Activated CD8-positive, alpha-beta T cell treated with anti-CD3 and anti-CD28 coated beads for 36 hours (primary cell): ENCODE measurements at regions not wholly inside any gene's neighbourhood (a gene's known extent, or its start where the extent isn't known, plus 50 kb on each side); places are given as distances from the start of the nearest gene placed in this dataset.

ENCODE experiments used
- ATAC-seq: fragments of 200-7000 bp; cut with Tn5 transposase; one replicate; pipeline ENCODE4 v1.10.0; 2021; ENCODE audit warnings: mild to moderate bottlenecking, moderate library complexity
- CTCF ChIA-PET: fragments of 350-600 bp; sonication (Branson Sonifier 250); formaldehyde crosslinking; loops from one replicate; lab custom pipeline; 2021; ENCODE audit warnings: antibody characterized with exemption; lab: Charles Lee
- POLR2A ChIA-PET: fragments of 350-600 bp; sonication (Branson Sonifier 250); formaldehyde crosslinking; loops from one replicate; lab custom pipeline; 2021; ENCODE audit warnings: antibody characterized with exemption; lab: Charles Lee
- DNase-seq: peaks from one replicate; pipeline ENCODE4 v3.0.0-alpha.2; 2020
- H3K27ac Mint-ChIP-seq: one replicate; pipeline ENCODE4 v1.8.0; 2021; ENCODE audit warnings: mild to moderate bottlenecking, mixed read lengths
- H3K27me3 Mint-ChIP-seq: one replicate; pipeline ENCODE4 v1.8.0; 2021; ENCODE audit warnings: mixed read lengths
- H3K36me3 Mint-ChIP-seq: one replicate; pipeline ENCODE4 v1.8.0; 2021; ENCODE audit warnings: low read depth, mixed read lengths
- H3K4me1 Mint-ChIP-seq: one replicate; pipeline ENCODE4 v1.8.0; 2021; ENCODE audit warnings: low read depth, mixed read lengths
- H3K4me3 Mint-ChIP-seq: one replicate; pipeline ENCODE4 v1.8.0; 2021; ENCODE audit warnings: mild to moderate bottlenecking, moderate library complexity, mixed read lengths
- H3K9me3 Mint-ChIP-seq: one replicate; pipeline ENCODE4 v1.8.0; 2021; ENCODE audit warnings: mixed read lengths
- intact Hi-C: fragments of 100-400 bp; cut with micrococcal nuclease; formaldehyde crosslinking; loops from one replicate; pipeline ENCODE4 v1.10.0; 2022
- TF ChIP-seq, protein P1 (sequence below): fragments of 200-600 bp; IDR thresholded peaks from one replicate; pipeline ENCODE4 v1.8.0; 2022; ENCODE audit warnings: antibody characterized with exemption, mild to moderate bottlenecking

DNA sequence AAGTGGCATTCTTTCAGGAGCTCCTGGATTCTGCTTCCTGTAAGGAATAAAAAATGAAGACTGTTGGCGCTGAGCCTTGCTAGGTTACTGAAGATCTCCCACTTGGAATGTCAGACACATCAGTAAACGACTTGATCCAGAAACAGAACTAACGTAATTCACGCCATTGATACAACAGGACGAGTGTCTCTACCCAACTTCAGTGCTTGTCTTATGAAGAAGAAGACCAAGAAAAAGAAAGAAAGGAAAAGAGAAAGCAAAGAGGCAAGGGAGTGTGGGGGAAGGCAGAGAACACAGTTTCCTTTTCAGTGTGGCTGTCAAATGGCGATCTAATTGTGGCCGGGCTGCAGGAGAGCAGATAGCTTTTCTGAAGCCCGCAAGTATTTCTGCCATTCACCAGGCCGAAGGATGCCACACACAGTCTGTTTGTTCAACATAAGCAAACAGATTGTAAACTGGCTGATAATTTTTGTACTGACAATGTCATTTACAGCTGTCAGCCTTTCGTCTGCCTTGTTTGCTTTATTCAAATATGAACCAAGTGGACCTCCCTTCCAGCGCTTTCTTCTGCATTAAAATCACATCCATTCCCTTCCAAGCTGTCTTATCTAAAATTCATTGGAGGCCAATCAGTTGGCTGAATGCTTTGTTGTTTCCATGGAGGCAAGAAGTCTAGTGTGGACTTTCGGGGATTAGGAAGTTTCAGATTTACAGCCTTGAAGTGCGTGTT is 180.6 kb downstream of the FOXA2 start:
- TF ChIP-seq, protein P1, sequence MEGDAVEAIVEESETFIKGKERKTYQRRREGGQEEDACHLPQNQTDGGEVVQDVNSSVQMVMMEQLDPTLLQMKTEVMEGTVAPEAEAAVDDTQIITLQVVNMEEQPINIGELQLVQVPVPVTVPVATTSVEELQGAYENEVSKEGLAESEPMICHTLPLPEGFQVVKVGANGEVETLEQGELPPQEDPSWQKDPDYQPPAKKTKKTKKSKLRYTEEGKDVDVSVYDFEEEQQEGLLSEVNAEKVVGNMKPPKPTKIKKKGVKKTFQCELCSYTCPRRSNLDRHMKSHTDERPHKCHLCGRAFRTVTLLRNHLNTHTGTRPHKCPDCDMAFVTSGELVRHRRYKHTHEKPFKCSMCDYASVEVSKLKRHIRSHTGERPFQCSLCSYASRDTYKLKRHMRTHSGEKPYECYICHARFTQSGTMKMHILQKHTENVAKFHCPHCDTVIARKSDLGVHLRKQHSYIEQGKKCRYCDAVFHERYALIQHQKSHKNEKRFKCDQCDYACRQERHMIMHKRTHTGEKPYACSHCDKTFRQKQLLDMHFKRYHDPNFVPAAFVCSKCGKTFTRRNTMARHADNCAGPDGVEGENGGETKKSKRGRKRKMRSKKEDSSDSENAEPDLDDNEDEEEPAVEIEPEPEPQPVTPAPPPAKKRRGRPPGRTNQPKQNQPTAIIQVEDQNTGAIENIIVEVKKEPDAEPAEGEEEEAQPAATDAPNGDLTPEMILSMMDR = no peak
- Mint-ChIP-seq H3K27ac (no peak overlapping the region), H3K27me3 (peaks cover 10% of the 10 kb centered on the region), H3K36me3 (no peaks in the 10 kb centered on the region), H3K4me1 (peaks cover 7% of the 10 kb centered on the region), H3K4me3 (peak overlapping the region; percentile 5), H3K9me3 (peaks cover 2% of the 10 kb centered on the region)
- intact Hi-C loops = no loop called here
- no peak for ATAC-seq
- no peak for DNase-seq
- ChIA-PET CTCF (interaction anchor here (1.3 kb wide), 1 partner anchor 65 kb away, joined by 3 read pairs; no protein-coding TSS in a partner anchor), POLR2A (no interaction called here)

DNA sequence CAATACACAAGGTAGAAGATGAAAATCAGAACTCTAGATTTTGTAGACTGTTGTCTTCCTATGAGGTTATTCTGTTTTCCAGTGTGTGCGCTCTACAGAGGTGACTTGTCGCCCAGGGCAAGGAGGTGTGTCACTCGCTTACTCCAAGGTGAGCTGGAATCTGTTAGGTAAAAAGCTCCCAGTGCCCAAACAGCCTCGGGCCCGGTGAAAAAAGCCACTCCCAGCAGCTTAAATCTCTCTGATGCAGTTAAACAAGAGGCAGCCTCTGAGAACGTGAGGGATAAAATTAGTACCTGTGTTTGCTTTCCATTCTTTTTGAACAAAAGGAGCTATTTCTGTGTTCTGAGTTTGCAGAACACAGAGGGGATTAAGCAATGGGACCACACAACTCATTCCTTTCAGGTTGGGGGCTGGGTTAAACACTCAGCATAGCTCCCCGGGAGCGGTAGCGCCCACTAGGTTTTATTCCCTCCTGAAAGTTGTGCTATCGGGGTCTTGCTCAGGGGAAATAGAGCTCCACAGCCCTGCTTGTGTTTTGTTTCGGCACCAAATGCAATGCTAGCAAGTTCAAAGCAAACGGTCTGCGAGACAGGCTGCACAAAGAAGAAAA is 181.2 kb downstream of the FOXA2 start:
- Mint-ChIP-seq H3K36me3 (no peaks in the 10 kb centered on the region), H3K9me3 (no peaks in the 10 kb centered on the region), H3K27ac (no peak overlapping the region), H3K27me3 (peaks cover 10% of the 10 kb centered on the region), H3K4me1 (peaks cover 7% of the 10 kb centered on the region), H3K4me3 (peak overlapping the region; percentile 5)
- DNase-seq = no peak
- TF ChIP-seq, protein P1 = no peak
- CTCF ChIA-PET = interaction anchor here (1.3 kb wide), 1 partner anchor 64 kb away, joined by 3 read pairs; no protein-coding TSS in a partner anchor
- intact Hi-C loops = no loop called here
- ATAC-seq = no peak
- POLR2A ChIA-PET = no interaction called here

DNA sequence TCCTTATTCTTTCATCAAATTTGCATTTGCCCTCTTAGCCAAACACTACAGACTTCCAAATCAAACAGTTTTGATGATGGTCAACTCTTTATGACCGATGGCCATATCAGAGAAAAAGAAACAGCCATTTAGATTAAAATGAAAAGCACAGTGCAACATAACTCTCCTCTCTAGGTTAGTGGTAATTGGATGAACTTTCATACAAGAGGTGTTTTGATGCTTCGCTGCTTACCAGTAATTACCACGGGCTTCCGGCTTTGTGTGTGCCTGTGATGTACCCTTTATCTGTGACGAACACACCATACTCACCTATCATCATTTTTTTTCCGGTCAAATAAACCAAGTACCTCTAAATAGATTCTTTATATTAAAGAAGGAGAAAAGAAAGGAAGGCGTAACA is 181.8 kb downstream of the FOXA2 start:
- no peaks in the 10 kb centered on the region for H3K9me3 Mint-ChIP-seq
- H3K4me1 Mint-ChIP-seq = peaks cover 7% of the 10 kb centered on the region
- TF ChIP-seq, protein P1 = no peak
- peaks cover 10% of the 10 kb centered on the region for H3K27me3 Mint-ChIP-seq
- intact Hi-C loops = no loop called here
- DNase-seq (no peak), ATAC-seq (no peak)
- CTCF ChIA-PET = interaction anchor here (1.3 kb wide), 1 partner anchor 64 kb away, joined by 3 read pairs; no protein-coding TSS in a partner anchor
- H3K36me3 Mint-ChIP-seq = no peaks in the 10 kb centered on the region
- no peak overlapping the region for H3K4me3 Mint-ChIP-seq
- no peak overlapping the region for H3K27ac Mint-ChIP-seq
- POLR2A ChIA-PET = no interaction called here

DNA sequence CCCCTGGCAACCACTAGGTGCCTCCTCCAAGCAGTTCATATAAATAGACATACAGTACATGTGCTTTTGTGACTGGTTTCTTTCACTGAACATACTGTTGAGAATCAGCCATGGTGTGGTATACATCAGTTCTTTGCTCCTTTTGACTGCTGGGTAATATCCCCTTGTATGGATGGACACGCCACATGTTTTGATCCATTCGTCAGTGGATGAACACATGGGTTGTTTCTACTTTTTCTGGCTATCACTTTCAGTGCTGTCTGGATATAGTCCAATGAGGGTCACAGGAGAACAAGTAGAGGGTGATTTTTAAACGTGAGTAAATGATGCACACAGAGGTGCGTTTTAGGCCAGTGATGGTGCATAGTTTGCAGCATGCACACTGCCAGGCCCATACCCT is 183.9 kb downstream of the FOXA2 start:
- H3K27me3 Mint-ChIP-seq = peaks cover 10% of the 10 kb centered on the region
- ATAC-seq (no peak), DNase-seq (no peak)
- no peaks in the 10 kb centered on the region for H3K9me3 Mint-ChIP-seq
- no peaks in the 10 kb centered on the region for H3K4me1 Mint-ChIP-seq
- TF ChIP-seq, protein P1 = no peak
- H3K4me3 Mint-ChIP-seq = no peak overlapping the region
- intact Hi-C loops = no loop called here
- H3K36me3 Mint-ChIP-seq = no peaks in the 10 kb centered on the region
- H3K27ac Mint-ChIP-seq = no peak overlapping the region
- POLR2A ChIA-PET = no interaction called here
- CTCF ChIA-PET = no interaction called here

DNA sequence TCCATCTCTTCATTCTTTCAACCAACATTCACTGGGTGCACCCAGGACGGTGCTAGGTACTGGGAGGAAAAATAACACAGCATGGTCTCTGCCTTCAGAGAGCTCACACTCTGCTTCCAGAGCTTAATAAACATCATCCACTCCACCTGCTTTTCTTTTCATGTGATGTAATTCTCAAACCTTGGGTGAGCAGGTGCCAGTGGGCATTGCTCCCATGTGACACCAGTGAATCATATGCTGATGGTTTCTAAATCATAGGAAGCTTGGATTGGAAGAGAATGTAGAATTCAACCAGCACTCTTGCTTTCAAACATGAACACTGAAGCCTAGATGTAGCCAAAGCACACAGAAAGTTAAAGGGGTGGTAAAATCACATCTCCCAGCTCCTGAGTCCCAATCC is 189.8 kb downstream of the FOXA2 start:
- H3K4me1 Mint-ChIP-seq = no peaks in the 10 kb centered on the region
- POLR2A ChIA-PET = no interaction called here
- no peak overlapping the region for H3K27ac Mint-ChIP-seq
- H3K4me3 Mint-ChIP-seq = no peak overlapping the region
- TF ChIP-seq, protein P1 = no peak
- DNase-seq (no peak), ATAC-seq (no peak)
- H3K27me3 Mint-ChIP-seq = no peaks in the 10 kb centered on the region
- H3K9me3 Mint-ChIP-seq = no peaks in the 10 kb centered on the region
- intact Hi-C loops = loop anchor here (10.0 kb wide), 1 partner anchor 50 kb away; no protein-coding TSS in a partner anchor
- no peaks in the 10 kb centered on the region for H3K36me3 Mint-ChIP-seq
- CTCF ChIA-PET = no interaction called here
